Naive thymus-derived CD4-positive, alpha-beta T cell (primary cell): ENCODE measurements at regions not wholly inside any gene's neighbourhood (a gene's known extent, or its start where the extent isn't known, plus 50 kb on each side); places are given as distances from the start of the nearest gene placed in this dataset.

ENCODE experiments used
- ATAC-seq: fragments of 150-1000 bp; cut with Tn5 transposase; 2 replicates; pipeline ENCODE4 v1.10.0; 2021; ENCODE audit warnings: mild to moderate bottlenecking, moderate library complexity
- CTCF ChIA-PET: fragments of 350-600 bp; sonication (Branson Sonifier 250); formaldehyde crosslinking; loops from one replicate; lab custom pipeline; 2021; ENCODE audit warnings: antibody characterized with exemption; lab: Charles Lee
- POLR2A ChIA-PET: fragments of 350-600 bp; sonication (Branson Sonifier 250); formaldehyde crosslinking; loops from one replicate; lab custom pipeline; 2021; ENCODE audit warnings: antibody characterized with exemption, inconsistent platforms; lab: Charles Lee
- DNase-seq, 9 donors: peaks; one replicate each; pipeline versions ENCODE4 v3.0.0 to v3.0.0-alpha.2; 2020 to 2022; ENCODE audit warnings: mixed read lengths in 1 of 9
- H3K27ac ChIP-seq: one replicate; pipeline ENCODE4 v1.7.0; 2013; ENCODE audit warnings: mild to moderate bottlenecking, low read depth, low read length, moderate library complexity
- H3K27me3 ChIP-seq, 2 donors: one replicate each; pipeline ENCODE4 v1.7.0; 2013; ENCODE audit warnings: low read length in 2 of 2, mild to moderate bottlenecking in 2 of 2, moderate library complexity in 2 of 2; ENCODE audit not compliant: control insufficient read depth in 2 of 2, insufficient read depth in 2 of 2
- H3K36me3 ChIP-seq, 3 experiments: 1 replicate in 2 of 3; 2 replicates in 1 of 3; pipeline ENCODE4 v1.7.0; 2013; ENCODE audit warnings: low read length in 3 of 3, mild to moderate bottlenecking in 3 of 3, moderate library complexity in 1 of 3; ENCODE audit not compliant: insufficient read depth in 3 of 3, control insufficient read depth in 2 of 3
- H3K4me1 ChIP-seq, 2 donors: one replicate each; pipeline ENCODE4 v1.7.0; 2013; ENCODE audit warnings: low read length in 2 of 2, mild to moderate bottlenecking in 2 of 2, moderate library complexity in 1 of 2; ENCODE audit not compliant: control insufficient read depth in 2 of 2, insufficient read depth in 2 of 2
- H3K4me3 ChIP-seq: 2 replicates; pipeline ENCODE4 v1.7.0; 2013; ENCODE audit warnings: mild to moderate bottlenecking, low read length
- H3K9me3 ChIP-seq, 3 experiments: 1 replicate in 2 of 3; 2 replicates in 1 of 3; pipeline ENCODE4 v1.7.0; 2013; ENCODE audit warnings: low read length in 3 of 3; ENCODE audit not compliant: control insufficient read depth in 2 of 3
- H3K27ac Mint-ChIP-seq, 9 donors: one replicate each; pipeline ENCODE4 v1.8.0; 2020 to 2022; ENCODE audit warnings: mixed read lengths in 9 of 9, mild to moderate bottlenecking in 8 of 9, moderate library complexity in 5 of 9, inconsistent platforms in 2 of 9
- H3K27me3 Mint-ChIP-seq, 5 donors: one replicate each; pipeline ENCODE4 v1.8.0; 2021 to 2022; ENCODE audit warnings: mixed read lengths in 5 of 5, mild to moderate bottlenecking in 1 of 5
- H3K36me3 Mint-ChIP-seq, 5 donors: one replicate each; pipeline ENCODE4 v1.8.0; 2020 to 2022; ENCODE audit warnings: mixed read lengths in 5 of 5, mild to moderate bottlenecking in 3 of 5, inconsistent platforms in 1 of 5
- H3K4me1 Mint-ChIP-seq, 7 donors: one replicate each; pipeline ENCODE4 v1.8.0; 2020 to 2022; ENCODE audit warnings: mixed read lengths in 7 of 7, mild to moderate bottlenecking in 3 of 7, inconsistent platforms in 1 of 7
- H3K4me3 Mint-ChIP-seq, 10 donors: one replicate each; pipeline ENCODE4 v1.8.0; 2020 to 2022; ENCODE audit warnings: mild to moderate bottlenecking in 10 of 10, mixed read lengths in 10 of 10, moderate library complexity in 6 of 10, inconsistent platforms in 2 of 10
- H3K9me3 Mint-ChIP-seq, 11 donors: one replicate each; pipeline ENCODE4 v1.8.0; 2020 to 2022; ENCODE audit warnings: mixed read lengths in 11 of 11, mild to moderate bottlenecking in 4 of 11, inconsistent platforms in 1 of 11, moderate library complexity in 1 of 11
- intact Hi-C, 2 donors: fragments of 100-400 bp; cut with micrococcal nuclease; formaldehyde crosslinking; loops; one replicate each; pipeline ENCODE4 v1.15.1; 2023

- ATAC-seq, result no peak
- Mint-ChIP-seq H3K27ac (no peak overlapping the region), H3K36me3 (no peaks in the 10 kb centered on the region), H3K4me3 (no peak overlapping the region), H3K9me3 (peaks cover 0 to 10% (median 0%) of the 10 kb centered on the region in 11 donors), H3K27me3 (peaks cover 0 to 3% (median 0%) of the 10 kb centered on the region in 5 donors), H3K4me1 (no peaks in the 10 kb centered on the region)
- ChIA-PET CTCF (no interaction called here), POLR2A (no interaction called here)
- no peak for DNase-seq
- no peaks in the 10 kb centered on the region for H3K36me3 ChIP-seq
- H3K4me1 ChIP-seq, result no peaks in the 10 kb centered on the region
- no peaks in the 10 kb centered on the region for H3K9me3 ChIP-seq
- H3K4me3 ChIP-seq, result no peak overlapping the region
- intact Hi-C loops, result no loop called here
- no peak overlapping the region for H3K27ac ChIP-seq
- H3K27me3 ChIP-seq, result no peaks in the 10 kb centered on the region
Observed at GRCh38 chr13:22648320-22648801, 532.4 kb upstream of the SGCG start.

GRCh38 chr13:22652796-22653195, 528.0 kb upstream of the SGCG start:
- H3K36me3 ChIP-seq, result no peaks in the 10 kb centered on the region
- CTCF ChIA-PET, result no interaction called here
- POLR2A ChIA-PET, result no interaction called here
- Mint-ChIP-seq H3K36me3 (no peaks in the 10 kb centered on the region), H3K27ac (no peak overlapping the region), H3K9me3 (peaks cover 0 to 2% (median 0%) of the 10 kb centered on the region in 11 donors), H3K4me3 (no peak overlapping the region), H3K27me3 (no peaks in the 10 kb centered on the region), H3K4me1 (no peaks in the 10 kb centered on the region)
- no peak overlapping the region for H3K27ac ChIP-seq
- no peaks in the 10 kb centered on the region for H3K27me3 ChIP-seq
- no peak for ATAC-seq
- DNase-seq, result no peak
- H3K9me3 ChIP-seq, result no peaks in the 10 kb centered on the region
- no peaks in the 10 kb centered on the region for H3K4me1 ChIP-seq
- intact Hi-C loops, result no loop called here
- no peak overlapping the region for H3K4me3 ChIP-seq

GRCh38 chr13:22653866-22654265, 526.9 kb upstream of the SGCG start:
- Mint-ChIP-seq H3K36me3 (no peaks in the 10 kb centered on the region), H3K4me3 (no peak overlapping the region), H3K27ac (no peak overlapping the region), H3K27me3 (no peaks in the 10 kb centered on the region), H3K4me1 (no peaks in the 10 kb centered on the region), H3K9me3 (peaks cover 0 to 2% (median 0%) of the 10 kb centered on the region in 11 donors)
- H3K4me1 ChIP-seq, result no peaks in the 10 kb centered on the region
- H3K36me3 ChIP-seq, result no peaks in the 10 kb centered on the region
- intact Hi-C loops, result no loop called here
- DNase-seq (no peak), ATAC-seq (no peak)
- no peak overlapping the region for H3K27ac ChIP-seq
- POLR2A ChIA-PET, result no interaction called here
- no peaks in the 10 kb centered on the region for H3K27me3 ChIP-seq
- CTCF ChIA-PET, result no interaction called here
- no peak overlapping the region for H3K4me3 ChIP-seq
- H3K9me3 ChIP-seq, result no peaks in the 10 kb centered on the region

- H3K27ac ChIP-seq, result no peak overlapping the region
- no peak for DNase-seq
- no peak overlapping the region for H3K4me3 ChIP-seq
- ChIA-PET POLR2A (no interaction called here), CTCF (no interaction called here)
- no peak overlapping the region for H3K27ac Mint-ChIP-seq
- H3K9me3 ChIP-seq, result no peaks in the 10 kb centered on the region
- no peaks in the 10 kb centered on the region for H3K27me3 ChIP-seq
- H3K4me1 ChIP-seq, result no peaks in the 10 kb centered on the region
- H3K9me3 Mint-ChIP-seq, result no peaks in the 10 kb centered on the region
- no peaks in the 10 kb centered on the region for H3K36me3 Mint-ChIP-seq
- H3K4me1 Mint-ChIP-seq, result no peaks in the 10 kb centered on the region
- H3K36me3 ChIP-seq, result no peaks in the 10 kb centered on the region
- intact Hi-C loops, result no loop called here
- ATAC-seq, result no peak
- no peak overlapping the region for H3K4me3 Mint-ChIP-seq
- no peaks in the 10 kb centered on the region for H3K27me3 Mint-ChIP-seq
Observed at GRCh38 chr13:22655106-22655852, 525.5 kb upstream of the SGCG start.

GRCh38 chr13:22662771-22663170, 518.0 kb upstream of the SGCG start:
- Mint-ChIP-seq H3K27me3 (peaks cover 0 to 4% (median 0%) of the 10 kb centered on the region in 5 donors), H3K9me3 (no peaks in the 10 kb centered on the region), H3K4me1 (no peaks in the 10 kb centered on the region), H3K27ac (no peak overlapping the region), H3K4me3 (no peak overlapping the region), H3K36me3 (no peaks in the 10 kb centered on the region)
- DNase-seq (no peak), ATAC-seq (no peak)
- Histone ChIP-seq H3K4me3 (no peak overlapping the region), H3K27me3 (no peaks in the 10 kb centered on the region), H3K36me3 (no peaks in the 10 kb centered on the region), H3K4me1 (no peaks in the 10 kb centered on the region), H3K9me3 (no peaks in the 10 kb centered on the region), H3K27ac (no peak overlapping the region)
- CTCF ChIA-PET, result no interaction called here
- intact Hi-C loops, result no loop called here
- POLR2A ChIA-PET, result no interaction called here

- Histone ChIP-seq H3K27me3 (no peaks in the 10 kb centered on the region), H3K4me3 (no peak overlapping the region), H3K36me3 (no peaks in the 10 kb centered on the region), H3K4me1 (no peaks in the 10 kb centered on the region), H3K27ac (no peak overlapping the region), H3K9me3 (no peaks in the 10 kb centered on the region)
- Mint-ChIP-seq H3K4me3 (no peak overlapping the region), H3K4me1 (no peaks in the 10 kb centered on the region), H3K27me3 (peaks cover 0 to 4% (median 0%) of the 10 kb centered on the region in 5 donors), H3K27ac (no peak overlapping the region), H3K9me3 (peaks cover 0 to 5% (median under 1%) of the 10 kb centered on the region in 11 donors), H3K36me3 (no peaks in the 10 kb centered on the region)
- CTCF ChIA-PET, result no interaction called here
- DNase-seq (no peak), ATAC-seq (no peak)
- intact Hi-C loops, result no loop called here
- POLR2A ChIA-PET, result no interaction called here
Observed at GRCh38 chr13:22665506-22665905, 515.3 kb upstream of the SGCG start.

- DNase-seq (no peak), ATAC-seq (no peak)
- ChIA-PET POLR2A (no interaction called here), CTCF (no interaction called here)
- H3K4me1 Mint-ChIP-seq, result no peaks in the 10 kb centered on the region
- H3K36me3 Mint-ChIP-seq, result peaks cover 0 to 4% (median 0%) of the 10 kb centered on the region in 5 donors
- Histone ChIP-seq H3K9me3 (peaks cover 0 to 7% (median 3%) of the 10 kb centered on the region in 3 experiments), H3K27ac (no peak overlapping the region), H3K27me3 (no peaks in the 10 kb centered on the region), H3K36me3 (no peaks in the 10 kb centered on the region), H3K4me1 (no peaks in the 10 kb centered on the region), H3K4me3 (no peak overlapping the region)
- H3K27ac Mint-ChIP-seq, result no peak overlapping the region
- no peak overlapping the region for H3K4me3 Mint-ChIP-seq
- H3K9me3 Mint-ChIP-seq, result peaks cover 3 to 29% (median 14%) of the 10 kb centered on the region in 11 donors
- no peaks in the 10 kb centered on the region for H3K27me3 Mint-ChIP-seq
- intact Hi-C loops, result no loop called here
Observed at GRCh38 chr13:22690756-22691155, 490.0 kb upstream of the SGCG start.
